HG02642 (cell line): ENCODE measurements at regions not wholly inside any gene's neighbourhood (a gene's known extent, or its start where the extent isn't known, plus 50 kb on each side); places are given as distances from the start of the nearest gene placed in this dataset.

Source experiments
- ATAC-seq: cut with Tn5 transposase; IDR thresholded peaks from one replicate; pipeline ENCODE4 v1.9.1; 2021; ENCODE audit warnings: mild to moderate bottlenecking; ENCODE audit not compliant: unreplicated experiment, poor library complexity

DNA sequence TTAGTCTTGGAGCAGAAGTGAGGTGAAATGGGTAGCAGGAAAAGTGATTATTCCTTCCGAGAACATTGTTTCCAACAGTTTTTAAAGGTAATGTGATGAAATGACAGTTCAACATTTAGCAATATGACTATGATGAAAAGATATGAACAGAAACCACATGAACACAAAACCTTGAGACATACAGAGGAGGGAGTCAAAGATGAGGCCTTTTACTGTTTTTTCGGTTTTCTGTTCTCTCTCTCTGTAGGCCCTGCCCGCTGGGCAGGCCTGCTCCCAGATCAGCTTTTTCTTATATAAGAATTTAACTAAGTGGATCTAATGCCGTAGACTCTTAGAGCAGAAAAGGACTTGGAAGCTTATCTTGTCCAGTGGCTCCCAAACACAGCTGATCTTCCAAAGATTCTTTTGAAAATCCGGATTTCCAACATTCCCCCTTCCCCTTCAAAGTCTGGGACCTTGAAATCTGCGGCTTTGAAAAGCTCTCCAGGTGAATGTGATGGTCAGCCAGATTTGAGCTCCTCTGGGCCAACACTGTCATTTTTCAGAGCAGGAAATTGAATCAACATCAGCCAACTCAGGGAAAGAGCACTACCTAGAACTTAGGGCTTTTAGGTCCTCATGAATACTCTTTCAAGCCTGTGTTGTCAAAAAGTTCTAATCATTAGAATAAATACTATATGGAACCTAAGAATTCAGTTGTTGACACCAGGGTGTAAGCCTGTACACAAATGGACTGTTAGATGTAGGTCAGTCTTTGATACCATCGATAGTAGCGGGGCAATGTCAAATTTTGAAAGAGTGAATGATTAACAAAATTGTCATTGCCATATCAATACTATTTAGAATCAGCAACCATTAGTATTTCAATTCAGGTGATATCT, 372.7 kb downstream of the SHQ1 start:
- no peak for ATAC-seq

DNA sequence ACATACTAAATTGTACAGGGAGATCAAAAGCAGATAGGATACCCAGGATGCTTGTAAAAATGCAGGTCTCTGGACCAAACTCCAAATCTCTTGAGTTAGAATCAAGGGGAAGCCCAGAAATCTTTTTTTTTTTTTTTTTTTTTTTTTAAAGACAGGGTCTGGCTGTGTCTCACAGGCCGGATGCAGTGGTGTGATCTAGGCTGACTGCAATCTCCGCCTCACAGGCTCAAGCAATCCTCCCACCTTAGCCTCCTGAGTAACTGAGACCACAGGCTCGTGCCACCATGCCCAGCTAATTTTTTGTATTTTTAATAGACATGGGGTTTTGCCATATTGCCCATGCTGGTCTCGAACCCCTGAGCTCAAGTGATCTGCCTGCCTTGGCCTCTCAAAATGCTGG, 373.5 kb downstream of the SHQ1 start:
- ATAC-seq: no peak

DNA sequence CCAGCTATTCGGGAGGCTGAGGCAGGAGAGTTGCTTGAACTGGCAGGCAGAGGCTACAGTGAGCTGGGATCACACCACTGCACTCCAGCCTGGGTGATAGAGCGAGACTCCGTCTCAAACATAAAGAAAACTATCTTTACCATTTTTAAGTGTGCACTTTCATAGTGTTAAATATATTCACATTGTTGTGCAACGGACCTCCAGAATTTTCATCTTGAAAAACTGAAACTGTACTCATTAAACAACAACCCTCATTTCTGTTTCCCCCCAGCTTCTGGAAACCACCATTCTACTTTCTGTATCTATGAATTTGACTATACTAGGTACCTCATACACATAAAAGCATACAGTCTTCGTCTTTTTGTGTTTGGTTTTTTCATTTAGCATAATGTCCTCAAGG, 375.1 kb downstream of the SHQ1 start:
- ATAC-seq: peak; percentile 93

DNA sequence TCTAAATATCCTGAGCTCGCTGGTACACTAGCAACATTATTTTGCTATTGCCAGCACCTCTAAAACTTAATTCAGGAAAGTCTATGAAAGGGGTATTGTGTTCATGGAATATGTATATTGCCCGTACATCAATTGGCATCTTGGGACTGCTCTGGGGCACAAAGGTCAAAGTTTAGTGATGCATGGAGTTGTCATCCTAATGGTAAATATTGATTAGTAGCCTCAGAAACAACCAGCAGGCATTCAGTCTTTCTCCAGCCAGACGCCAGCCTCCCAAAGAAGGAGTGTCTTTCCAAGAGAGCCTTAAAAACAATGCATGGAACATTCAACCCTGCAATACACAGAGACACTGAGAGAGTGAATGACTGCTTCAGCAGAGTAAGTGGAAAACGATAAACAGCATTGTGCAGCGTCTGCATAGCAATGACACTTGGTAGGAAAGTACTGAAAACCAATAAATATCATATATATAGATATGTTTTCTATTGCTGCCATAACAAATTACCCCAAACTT, 377.3 kb downstream of the SHQ1 start:
- no peak for ATAC-seq

DNA sequence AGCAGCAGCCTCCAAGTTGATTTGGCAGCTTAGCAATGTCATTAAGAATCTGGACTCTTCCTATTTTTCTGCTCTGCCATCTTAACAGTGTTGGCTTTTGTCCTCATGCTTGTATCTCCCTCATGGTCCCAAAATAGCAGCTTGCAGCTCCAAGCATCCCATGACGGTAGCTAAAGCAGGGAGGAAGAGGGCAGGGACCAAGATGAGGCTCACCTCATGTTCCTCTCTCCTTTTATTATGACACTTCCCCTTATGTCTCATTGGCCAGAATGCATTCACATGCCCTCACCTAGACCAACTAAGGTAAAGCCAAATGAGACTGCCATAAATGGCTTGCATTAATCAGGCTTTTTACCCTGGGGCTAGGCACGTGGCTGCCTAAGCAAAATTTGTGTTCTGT, 382.4 kb downstream of the SHQ1 start:
- ATAC-seq: no peak

DNA sequence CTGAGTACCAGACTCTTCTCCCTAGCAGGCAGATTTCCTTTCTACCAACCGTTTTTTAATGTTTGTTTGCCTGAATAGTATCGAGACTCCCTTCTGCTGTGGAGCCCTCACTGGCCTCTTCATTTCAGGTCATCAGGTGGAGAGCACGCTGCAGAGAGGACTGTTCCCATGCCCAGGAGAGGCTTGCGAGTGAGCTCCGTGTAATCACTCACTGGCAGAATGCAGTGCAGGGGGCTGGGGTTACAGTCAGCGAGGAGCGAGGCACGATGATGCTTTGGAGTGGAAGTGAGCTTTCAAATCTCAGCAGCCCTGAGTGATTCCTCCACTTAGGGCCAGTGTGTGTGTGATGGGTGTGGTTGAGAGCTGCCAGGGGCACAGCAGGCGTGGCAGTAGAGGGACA, 385.2 kb downstream of the SHQ1 start:
- ATAC-seq: no peak

DNA sequence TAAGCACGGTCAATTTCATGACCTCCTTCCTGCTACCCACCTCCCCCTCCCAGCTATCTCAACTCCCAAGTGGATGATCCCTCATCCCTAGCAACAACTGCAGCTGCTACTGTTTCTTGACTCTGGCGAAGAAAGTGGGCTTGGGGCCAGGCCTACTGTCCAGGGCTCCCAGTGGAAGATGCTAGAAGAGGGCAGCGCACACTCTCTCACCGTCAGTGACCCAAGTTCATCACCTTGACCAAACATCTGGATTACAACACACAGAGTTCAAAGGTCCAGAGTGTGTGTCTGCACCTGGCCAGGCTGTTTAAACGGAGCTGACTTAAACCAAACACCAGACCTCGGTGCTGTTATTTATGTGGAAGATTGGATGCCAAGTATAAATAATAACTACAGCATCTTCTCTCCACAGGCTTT, 385.6 kb downstream of the SHQ1 start:
- no peak for ATAC-seq

DNA sequence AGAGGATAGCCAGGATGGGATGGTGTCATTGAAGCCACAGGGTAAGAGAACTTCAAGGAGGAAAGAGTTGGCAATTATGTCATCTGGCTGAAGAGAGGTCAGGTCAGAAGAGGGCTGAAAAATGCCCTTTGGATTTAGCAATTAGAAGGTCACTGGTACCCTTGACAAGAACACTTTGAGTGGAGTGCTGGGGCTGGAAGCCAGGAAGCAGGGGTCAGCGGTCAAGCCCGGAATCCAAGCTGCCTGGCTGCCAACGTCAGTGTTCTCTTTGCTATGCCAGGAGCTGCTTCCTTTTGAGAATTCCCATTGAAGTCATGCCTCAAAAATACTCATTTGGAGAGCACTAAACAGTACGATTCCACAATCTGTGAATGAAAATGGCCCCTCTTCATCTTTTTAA, 386.5 kb downstream of the SHQ1 start:
- no peak for ATAC-seq

DNA sequence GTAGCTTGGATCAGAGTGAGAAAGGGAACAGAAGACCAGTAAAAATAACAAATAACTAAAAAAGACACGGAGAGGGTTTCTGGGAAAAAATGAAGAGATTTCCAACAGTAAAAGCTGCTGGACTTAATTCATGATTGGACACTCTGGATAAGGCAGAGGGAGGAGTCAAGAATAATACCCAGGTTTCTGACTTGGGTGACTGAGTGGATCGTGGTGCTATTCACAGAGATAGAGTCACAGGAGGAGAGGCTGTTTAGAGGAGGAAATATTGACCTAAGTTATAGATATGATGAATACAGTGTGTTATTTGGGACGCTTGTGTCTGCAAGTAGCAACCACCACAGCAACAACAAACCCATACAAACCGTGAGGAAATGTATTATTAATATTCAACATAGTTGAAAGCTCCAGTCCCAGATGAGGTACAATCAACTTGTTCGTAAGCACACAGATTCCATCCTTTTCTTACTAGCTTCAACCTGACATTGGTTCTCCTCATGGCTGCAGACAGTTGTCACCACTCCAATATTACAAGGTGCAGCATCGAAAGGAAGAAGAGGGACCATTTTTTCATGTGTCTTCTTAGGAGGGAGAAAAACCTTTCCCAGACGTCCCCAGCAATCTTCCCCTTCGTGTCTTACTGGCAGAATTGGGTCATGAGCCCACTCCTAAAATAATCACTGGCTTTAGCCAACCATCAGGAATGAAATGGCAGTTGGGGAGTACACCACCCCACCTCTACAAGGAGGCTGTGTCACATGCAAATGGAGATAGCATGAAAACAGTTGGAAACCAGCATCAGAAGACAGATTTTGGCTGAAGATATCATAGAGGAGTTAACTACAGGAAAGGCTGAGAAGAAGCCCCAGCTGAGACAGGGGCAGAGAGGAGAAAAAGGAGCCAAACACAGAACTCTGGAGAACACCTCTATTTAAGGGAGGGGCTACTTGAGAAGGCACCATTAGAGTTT, 387.8 kb downstream of the SHQ1 start:
- no peak for ATAC-seq

DNA sequence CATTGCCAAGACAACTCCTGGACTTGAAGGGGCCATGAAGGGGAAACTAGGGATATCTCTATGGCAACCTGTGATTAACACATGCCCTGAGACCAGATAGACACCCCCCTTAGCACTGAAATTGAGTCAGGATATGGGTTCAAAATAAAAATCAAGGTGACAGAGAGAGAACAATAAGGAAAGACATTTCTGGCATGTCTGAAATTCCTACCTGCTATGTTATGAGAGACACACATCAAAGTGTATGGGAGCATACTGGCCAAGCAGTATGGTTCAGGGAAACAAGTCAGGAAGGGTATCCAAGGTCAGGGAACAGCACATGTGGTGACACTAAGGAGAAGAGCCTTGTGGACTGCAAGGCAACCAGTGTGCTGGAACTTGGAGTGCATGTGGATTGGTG, 388.7 kb downstream of the SHQ1 start:
- no peak for ATAC-seq

DNA sequence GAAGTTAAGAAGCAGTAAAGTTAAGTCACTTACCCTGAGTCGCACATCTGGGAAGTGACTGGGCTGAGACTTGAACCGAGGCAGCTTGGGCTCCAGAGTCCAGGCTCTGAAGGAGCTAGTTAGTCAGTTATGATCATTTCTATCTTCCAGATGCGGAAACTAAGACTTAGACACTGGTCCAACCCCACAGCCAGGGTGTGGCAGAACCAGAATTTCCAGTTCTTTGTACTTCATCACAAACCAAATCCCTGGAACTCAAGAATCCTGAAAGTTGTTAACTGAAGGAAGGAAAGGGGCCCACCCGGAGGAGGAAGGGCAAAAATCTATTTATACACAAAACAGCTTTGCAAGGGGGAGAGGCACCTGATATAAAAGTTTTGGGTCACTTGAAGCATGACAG, 389.9 kb downstream of the SHQ1 start:
- no peak for ATAC-seq

DNA sequence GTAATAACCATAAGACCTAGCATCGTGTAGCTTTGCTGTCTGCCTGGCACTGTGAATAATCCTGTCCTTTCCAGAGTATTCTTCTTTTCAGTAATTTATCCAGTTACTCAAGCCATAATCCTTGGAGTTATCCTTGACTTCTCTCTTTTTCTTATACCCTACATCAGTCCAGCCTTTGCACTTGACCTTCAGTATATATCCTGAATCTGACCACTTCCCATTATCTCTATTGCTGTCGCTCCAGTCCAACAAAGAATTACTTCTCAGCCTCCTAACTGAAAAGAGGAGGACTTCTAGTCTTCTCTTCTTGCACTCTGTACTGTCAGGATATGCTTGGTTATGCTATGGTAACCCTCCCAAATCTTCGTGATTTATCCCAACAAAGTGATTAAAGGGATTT, 393.8 kb downstream of the SHQ1 start:
- ATAC-seq: no peak

DNA sequence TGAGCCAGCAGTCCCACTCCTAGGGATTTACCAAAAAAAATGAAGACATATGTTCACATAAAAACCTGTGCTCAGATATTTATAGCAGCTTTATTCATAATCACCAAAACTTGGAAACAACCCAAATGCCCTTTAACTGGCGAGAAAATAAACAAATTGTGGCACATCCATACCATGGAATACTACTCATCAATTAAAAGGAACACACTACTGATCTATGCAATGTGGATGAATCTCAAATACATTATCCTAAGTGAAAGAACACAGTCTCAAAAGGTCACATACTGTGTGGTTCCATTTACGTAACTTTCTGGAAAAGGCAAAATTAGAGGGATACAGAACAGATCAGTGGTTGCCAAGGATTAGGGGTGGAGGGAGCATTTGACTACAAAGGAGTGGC, 394.5 kb downstream of the SHQ1 start:
- ATAC-seq: no peak

DNA sequence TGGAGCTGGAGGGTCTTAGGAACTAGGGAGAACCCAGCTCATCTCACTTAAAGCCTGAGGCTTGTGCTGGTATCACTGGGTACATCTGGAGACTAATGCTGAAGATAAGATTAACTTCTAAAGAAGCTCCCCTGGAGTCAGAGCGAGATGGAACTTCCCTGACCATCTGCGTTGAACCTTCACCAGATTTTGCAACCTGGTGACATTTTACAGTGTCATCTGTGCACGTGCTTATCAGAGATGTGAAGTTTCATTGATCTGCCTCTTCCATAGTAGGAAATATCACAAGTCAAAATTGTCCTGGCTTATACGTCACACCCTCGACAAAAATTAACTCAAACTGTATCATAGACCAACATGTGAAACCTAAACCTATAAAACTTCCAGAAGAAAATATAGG, 395.5 kb downstream of the SHQ1 start:
- no peak for ATAC-seq

DNA sequence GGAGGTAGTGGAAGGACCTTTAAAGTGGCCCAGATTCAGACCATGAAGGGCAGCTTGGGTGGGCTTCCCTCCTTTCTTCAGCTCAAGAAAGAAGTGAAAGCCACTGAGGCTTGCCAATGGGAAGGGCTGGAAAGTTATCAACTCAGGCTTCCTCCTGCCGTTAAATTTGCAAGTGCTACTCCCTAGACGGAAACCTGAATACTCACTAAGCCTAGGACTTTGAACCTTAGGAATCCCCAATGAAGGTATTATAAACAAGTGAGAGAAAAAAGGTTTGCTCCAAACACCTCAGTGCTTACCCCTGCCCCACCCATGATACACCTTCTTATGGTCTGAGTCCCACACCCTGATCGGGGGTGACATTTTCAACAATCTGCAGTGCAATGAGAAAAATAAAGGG, 396.4 kb downstream of the SHQ1 start:
- ATAC-seq: no peak

DNA sequence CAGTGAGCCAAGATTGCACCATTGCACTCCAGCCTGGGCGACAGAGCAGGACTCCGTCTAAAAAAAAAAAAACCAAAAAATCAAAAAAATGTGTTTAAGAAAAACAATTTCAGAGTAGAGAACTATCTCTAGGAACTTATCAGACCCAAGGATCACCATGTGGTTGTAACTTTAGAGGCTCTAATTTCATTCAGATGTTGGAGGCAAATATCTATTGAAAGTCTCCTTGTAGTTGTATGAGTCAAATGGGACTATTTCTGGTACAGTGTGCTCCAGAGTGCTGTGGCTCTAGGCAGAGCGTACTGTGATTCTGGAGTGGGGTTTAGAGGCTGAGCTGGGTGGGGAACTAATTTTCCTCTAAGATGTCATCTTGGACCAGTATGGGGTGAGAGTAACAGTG, 398.7 kb downstream of the SHQ1 start:
- no peak for ATAC-seq

DNA sequence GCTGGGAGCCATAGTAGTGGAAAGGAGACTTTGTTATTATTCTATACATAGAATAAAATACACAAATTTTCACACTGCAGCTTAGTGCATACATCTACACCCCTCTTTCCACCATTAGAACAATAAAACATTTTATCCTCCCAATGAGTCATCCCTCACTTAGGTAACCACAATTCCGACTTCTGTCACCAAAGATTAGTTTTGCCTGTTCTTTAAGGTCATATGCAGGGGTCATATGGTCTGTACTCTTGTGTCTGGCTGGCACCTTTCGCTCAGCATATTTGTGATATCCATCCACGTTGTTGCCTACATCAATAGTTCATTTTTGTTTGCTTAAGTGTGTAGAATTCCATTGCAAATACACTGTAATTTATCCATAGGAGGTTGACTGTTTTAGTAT, 399.4 kb downstream of the SHQ1 start:
- no peak for ATAC-seq

DNA sequence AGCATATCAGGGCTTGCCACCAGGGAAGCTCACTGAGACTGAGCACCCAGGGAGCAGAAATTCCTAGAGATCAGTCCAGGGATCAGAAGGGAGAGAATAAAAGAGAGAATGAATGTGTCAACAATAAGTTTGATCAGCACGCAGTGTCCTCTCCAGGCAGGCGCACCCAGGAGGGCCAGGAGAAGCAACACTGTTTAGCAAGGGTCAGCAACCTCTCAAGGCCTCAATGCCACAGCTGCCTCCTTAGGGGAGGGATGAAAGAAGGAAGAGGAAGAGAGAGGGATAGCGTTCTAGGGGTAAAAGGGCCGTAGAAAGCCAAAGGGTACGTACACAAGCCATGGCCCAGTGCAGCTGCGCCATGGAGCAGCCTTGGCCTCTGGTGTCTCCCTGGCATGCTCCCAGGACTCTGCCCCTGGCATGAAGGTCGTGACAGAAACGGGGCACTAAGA, 399.8 kb downstream of the SHQ1 start:
- no peak for ATAC-seq

DNA sequence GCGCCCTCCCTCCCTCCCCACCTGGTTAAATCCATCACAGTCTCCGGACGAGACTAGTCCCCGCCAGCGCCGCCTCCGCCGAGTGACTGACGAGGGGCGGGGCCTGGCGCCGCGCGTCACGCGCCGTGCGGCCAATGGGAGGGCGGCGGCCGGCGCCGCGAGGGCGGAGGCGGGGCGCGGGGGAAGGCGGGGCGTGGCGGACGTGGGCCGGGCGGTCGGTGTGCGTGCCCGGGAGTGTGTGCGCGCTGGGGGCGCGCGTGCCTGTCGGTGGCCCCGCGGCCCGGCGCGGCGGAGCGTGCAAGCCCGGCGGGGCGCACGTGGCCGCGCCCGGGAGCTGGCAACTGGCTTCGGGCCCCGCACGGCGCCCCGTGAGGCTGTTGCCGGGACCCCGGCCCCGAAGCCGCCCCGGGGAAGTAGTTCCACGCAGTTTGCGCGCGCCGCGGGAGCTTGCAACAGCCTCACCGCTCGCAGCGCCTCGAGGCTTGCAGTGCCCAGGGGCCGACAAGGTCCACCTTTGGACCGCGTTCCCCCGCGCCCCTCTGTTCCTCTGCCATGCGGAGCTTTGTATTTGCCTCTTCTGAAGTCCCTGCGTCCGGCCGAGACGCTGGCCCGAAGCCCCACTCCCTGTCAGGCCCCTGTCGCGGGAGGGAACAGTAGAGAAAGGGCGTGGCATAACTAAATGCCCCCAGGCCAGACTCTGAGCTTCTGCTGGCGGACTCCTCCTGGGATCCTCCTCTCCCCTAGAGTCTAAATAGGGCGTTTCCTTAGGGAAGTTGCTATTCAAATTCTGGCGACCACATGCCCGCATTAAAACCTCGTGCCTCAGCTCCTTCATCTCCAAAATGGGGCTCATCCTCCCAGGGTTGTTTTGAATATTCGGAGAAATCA, 400.9 kb downstream of the SHQ1 start:
- peak; percentile 96 for ATAC-seq
